Activated CD8-positive, alpha-beta memory T cell treated with anti-CD3 and anti-CD28 coated beads for 36 hours (primary cell): ENCODE measurements at regions not wholly inside any gene's neighbourhood (a gene's known extent, or its start where the extent isn't known, plus 50 kb on each side); places are given as distances from the start of the nearest gene placed in this dataset.

Experiments
- CTCF ChIA-PET: fragments of 350-600 bp; sonication (Branson Sonifier 250); formaldehyde crosslinking; loops from one replicate; lab custom pipeline; 2021; ENCODE audit warnings: antibody characterized with exemption; lab: Charles Lee
- POLR2A ChIA-PET: fragments of 350-600 bp; sonication (Branson Sonifier 250); formaldehyde crosslinking; loops from one replicate; lab custom pipeline; 2021; ENCODE audit warnings: antibody characterized with exemption; lab: Charles Lee

DNA sequence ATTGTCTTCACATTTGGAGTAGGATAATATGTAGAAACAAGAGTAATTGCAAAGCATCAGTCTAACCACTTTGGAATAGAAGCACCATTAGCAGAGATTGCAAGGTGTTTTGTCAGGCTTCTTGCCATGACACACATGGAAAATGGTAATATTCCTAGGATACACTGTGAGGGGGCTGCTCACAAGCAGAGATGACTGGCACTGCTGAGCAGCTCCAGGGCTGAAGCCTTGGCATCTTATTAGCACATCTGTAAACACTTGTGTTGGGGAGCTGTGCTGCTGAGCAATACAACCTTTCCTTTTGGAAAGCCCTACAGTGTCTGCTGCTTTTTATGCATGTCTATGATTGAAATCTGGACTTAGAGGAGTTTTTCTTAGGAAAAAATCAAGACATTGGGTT is 602.2 kb downstream of the XIRP2 start:
- CTCF ChIA-PET = no interaction called here
- POLR2A ChIA-PET = no interaction called here

- ChIA-PET POLR2A (no interaction called here), CTCF (no interaction called here)
These were observed 601.0 kb downstream of the XIRP2 start for GRCh38 chr2:167489325-167489724.

DNA sequence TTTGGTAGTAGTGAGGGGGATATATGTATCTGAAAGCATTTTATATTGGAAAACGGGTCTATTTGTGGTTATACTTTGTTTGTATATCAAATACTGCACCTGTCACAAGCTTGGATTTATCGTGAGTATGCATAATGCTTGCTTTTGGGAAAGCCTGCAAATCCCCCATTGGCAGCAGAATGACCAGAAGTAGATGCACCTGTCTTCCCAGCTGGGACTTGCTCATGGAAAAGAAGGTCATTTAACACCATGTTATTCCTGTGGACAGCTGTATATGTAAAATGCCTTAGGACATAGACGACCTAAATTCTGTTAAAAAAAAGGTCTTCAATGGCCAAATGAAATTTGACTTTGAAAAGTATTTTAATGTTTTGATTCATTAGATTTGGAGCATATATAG is 599.4 kb downstream of the XIRP2 start:
- POLR2A ChIA-PET = no interaction called here
- CTCF ChIA-PET = no interaction called here

DNA sequence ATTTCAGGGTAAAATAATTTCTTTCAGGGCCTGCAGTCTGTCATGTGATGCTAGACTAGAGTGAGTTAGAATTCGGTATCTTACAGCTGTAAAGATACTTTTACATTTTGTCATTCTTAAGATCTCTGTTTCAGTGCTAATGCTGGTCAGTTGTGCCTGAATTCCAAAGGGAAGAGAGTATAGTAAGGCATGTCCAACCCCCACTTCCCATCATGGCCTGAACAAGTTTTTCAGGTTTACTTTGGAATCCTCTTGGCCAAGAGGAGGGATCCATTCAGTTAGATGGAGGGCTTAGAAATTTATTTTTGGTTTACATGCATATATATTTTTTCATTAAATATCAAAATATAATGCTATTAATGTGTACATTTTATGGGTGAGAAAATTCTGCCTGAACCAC is 596.6 kb downstream of the XIRP2 start:
- ChIA-PET POLR2A (no interaction called here), CTCF (no interaction called here)

GRCh38 chr2:167480986-167481309 is 592.7 kb downstream of the XIRP2 start:
- ChIA-PET POLR2A (no interaction called here), CTCF (no interaction called here)

DNA sequence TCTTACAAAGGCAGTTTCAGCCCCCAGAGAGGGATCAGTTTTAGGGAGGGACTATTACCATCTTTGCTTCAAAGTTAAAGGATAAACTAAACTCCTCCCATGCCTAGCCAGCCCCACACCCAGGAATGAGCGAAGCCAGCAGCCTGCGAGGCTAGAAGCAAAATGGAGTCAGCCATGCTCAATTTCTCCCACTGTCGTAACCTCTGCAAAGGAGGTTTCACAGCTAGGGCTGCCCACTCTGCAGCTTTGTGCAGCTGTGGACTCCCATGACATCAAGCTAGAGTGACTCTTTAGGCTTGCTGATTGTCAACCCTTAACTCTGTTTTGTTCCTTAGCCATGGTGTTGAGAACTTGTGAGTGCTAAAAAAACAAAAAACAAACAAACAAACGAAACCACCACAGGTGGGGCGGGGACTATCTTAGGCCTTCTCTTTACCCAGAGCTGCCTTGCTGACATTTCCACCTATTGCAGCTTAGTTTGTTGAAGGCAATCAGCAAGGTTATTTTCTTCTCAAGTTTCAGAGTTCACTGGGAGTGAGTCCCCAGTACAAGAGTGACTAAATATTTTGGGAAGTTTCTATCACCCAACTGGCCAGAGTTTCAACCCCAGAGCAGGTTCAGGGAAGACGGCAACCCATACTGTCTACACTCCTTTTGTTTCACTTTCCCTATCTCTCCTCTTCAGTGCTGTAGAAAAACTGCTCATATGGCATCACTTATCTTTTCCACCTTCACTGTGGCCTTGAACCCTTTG is 592.1 kb downstream of the XIRP2 start:
- ChIA-PET POLR2A (no interaction called here), CTCF (no interaction called here)

DNA sequence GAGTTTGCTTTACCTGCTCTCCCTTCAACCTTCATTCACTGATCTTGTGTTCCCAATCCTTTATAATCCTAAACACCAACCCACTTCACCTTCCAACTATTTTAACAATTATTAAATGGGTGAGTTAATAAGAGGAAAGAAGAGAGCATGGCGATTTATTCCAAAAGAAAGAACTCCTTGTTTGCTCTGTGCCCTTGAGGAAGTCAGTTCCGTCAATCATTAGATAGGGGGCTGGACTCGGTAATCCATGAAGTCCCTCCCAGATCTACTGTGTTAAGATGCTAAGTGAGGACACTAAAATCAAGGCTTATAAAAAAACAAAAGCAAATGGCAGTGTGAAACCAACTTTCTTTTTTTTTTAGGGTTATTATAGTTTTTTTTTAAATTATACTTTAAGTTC is 589.9 kb downstream of the XIRP2 start:
- CTCF ChIA-PET = no interaction called here
- POLR2A ChIA-PET = no interaction called here

DNA sequence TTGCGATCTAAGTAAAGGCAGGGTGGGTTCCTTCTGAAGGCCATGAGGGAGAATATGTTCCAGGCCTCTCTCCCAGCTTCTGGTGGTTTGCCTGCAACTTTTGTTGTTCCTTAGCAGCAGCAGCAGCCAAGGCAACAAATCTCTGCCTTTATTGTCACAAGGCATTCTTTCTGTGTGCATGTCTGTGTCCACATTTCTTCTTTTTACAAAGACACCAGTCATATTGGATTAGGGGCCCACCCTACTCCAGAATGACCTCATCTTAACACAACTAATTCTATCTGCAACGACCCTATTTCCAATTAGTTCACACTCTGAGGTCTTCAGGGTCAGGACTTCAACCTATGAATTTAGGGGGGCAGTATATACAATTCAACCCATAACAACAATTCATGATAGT is 587.5 kb downstream of the XIRP2 start:
- POLR2A ChIA-PET = no interaction called here
- CTCF ChIA-PET = no interaction called here

- CTCF ChIA-PET = no interaction called here
- POLR2A ChIA-PET = no interaction called here
These were observed 583.5 kb downstream of the XIRP2 start for GRCh38 chr2:167471734-167472133.

DNA sequence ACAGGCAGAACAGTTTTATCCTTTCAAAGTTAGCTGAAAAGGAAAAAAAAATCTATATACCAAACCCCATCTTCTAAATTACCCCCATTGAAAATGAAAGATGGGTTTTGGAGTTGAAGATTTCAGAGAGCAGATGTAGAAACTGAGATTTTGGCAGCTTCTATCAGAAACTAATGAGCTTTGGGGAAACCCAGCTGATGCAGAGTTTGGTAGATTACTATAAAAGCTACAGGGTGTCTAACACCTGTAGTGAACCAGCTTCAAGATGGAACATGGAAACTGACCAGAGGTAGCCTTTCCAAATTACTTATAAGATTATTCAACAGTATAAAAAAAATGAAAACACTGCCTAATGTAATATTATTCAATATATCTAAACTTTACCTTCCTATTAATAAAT is 583.1 kb downstream of the XIRP2 start:
- POLR2A ChIA-PET = no interaction called here
- CTCF ChIA-PET = no interaction called here

DNA sequence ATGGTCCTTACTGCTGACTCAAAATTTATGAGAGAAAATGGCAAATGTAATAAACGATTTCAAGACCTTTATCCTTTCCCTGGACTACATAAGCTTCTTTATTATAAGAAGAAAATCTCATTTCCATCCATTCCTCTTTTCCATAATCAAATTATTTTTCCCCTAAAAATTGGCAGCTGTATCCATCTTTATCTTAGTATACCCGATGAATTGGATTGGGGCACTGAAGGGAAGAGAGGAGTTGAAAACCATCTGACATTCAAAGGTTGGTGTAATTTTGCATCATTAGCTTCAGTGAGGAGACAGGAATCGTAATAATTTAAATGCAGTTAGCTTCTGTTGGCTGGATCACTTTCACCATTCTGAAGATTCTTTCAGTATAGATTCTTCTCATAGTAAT is 574.1 kb downstream of the XIRP2 start:
- ChIA-PET CTCF (no interaction called here), POLR2A (no interaction called here)

- ChIA-PET CTCF (no interaction called here), POLR2A (no interaction called here)
These were observed 565.8 kb downstream of the XIRP2 start for GRCh38 chr2:167454036-167454435.

DNA sequence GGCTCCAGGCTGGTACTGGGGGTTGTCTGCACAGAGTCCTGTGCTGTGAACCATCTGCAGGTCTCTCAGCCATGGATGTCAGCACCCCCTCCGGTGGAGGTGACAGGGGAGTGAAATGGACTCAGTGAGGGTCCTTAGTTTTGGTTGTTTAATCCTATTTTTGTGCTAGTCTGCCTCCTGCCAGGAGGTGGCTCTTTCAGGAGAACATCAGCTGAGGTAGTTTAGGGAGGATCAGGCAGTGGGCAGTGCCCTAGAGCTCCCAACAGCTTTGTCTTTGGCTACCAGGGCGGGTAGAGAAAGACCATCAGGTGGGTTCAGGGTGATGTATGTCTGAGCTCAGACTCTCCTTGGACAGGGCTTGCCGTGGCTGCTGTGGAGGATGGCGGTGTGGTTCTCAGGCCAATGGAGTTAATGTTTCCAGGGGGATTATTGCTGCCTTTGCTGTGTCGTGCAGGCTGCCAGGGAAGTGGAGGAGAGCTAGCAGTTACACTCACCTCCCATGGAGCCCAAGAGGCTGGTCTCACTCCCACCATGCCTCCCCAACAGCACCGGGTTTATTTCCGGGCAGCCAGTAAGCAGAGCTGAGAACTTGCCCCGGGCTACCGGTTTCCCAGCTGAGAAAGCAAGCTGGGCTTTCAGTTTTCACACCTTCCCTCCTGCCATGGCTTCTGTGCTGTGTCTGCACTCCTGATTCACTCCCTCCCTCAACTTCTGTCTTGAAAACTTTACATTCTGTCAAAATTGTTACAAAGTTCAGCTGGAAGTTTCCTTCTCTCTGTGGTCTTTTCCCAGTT is 563.4 kb downstream of the XIRP2 start:
- ChIA-PET CTCF (no interaction called here), POLR2A (no interaction called here)

DNA sequence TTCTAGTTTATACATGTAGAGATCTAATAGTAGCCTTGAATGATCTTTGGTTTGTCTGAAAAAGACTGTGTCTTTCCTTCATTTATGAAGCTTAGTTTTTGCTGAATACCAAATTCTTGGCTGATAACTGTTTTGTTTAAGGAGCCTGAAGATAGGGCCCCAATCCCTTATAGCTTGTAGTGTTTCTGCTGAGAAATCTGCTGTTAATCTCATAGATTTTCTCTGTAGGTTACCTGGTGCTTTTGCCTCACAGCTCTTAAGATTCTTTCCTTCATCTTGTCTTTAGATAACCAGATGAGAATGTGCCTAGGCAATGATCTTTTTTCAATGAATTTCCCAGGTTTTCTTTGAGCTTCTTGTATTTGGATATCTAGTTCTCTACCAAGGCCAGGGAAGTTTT is 562.1 kb downstream of the XIRP2 start:
- ChIA-PET POLR2A (no interaction called here), CTCF (no interaction called here)

DNA sequence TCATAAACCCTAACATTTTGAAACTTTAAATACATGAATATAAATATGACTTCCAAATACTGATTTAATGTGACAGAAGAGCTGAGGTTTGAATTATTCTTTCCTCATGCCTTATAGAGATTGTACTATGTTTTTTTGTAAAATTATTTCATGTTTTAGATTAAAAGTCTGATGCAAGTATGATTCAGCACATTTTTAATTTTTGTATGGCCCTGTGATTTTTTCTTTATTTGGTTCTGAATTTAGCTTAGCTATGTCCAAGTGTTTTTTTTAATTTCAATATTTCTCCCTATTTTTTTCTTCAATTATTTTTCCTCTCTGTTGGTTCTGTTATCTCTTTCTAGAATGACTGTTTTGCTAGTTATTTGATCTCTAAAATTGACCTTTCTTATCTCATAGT is 552.1 kb downstream of the XIRP2 start:
- ChIA-PET CTCF (interaction anchor here (0.6 kb wide), 1 partner anchor 21 kb away, joined by 3 read pairs; no protein-coding TSS in a partner anchor), POLR2A (no interaction called here)

GRCh38 chr2:167438206-167438605 is 549.9 kb downstream of the XIRP2 start:
- ChIA-PET POLR2A (no interaction called here), CTCF (no interaction called here)

- ChIA-PET POLR2A (no interaction called here), CTCF (no interaction called here)
These were observed 543.7 kb downstream of the XIRP2 start for GRCh38 chr2:167431949-167432348.

DNA sequence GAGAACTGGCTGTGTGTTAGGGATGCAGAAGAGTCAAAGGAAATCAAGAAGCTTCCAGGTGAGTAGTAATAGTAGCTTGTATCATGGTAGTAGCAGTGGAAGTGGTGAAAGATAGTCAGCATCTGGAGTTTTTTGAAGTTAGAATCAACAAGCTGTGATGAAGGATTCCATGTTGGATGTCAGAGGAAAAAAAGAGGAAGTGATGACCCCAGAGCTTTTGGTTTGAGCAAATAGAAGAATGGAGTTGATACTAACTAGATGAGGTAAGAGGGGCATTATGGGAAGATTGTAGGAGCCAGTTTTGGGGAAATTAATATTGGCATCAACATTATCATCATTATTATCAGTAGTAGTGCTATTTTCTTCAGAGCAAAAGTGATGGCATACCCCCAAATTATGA is 542.2 kb downstream of the XIRP2 start:
- ChIA-PET POLR2A (no interaction called here), CTCF (no interaction called here)

- POLR2A ChIA-PET = no interaction called here
- CTCF ChIA-PET = no interaction called here
These were observed 536.8 kb downstream of the XIRP2 start for GRCh38 chr2:167424803-167425755.

- ChIA-PET POLR2A (no interaction called here), CTCF (no interaction called here)
These were observed 535.9 kb downstream of the XIRP2 start for GRCh38 chr2:167424221-167424620.
